ENCODE measurements at regions not wholly inside any gene's neighbourhood (a gene's known extent, or its start where the extent isn't known, plus 50 kb on each side); places are given as distances from the start of the nearest gene placed in this dataset.

GRCh38 chr2:198236338-198236737 lies 431.9 kb downstream of the PLCL1 start:
- TF ChIP-seq CTCF (IDR thresholded peaks at IDR 0.05; ENCODE audit: insufficient read depth, low read length) = no peak
- DNase-seq (ENCODE audit: low read depth) = no peak
- H3K4me3 ChIP-seq (ENCODE audit: low read depth, low read length) = no peak overlapping the region

- no peak for DNase-seq (ENCODE audit: low read depth)
- H3K4me3 ChIP-seq (ENCODE audit: low read depth, low read length) = no peak overlapping the region
- TF ChIP-seq CTCF (IDR thresholded peaks at IDR 0.05; ENCODE audit: insufficient read depth, low read length) = no peak
These were observed 427.9 kb downstream of the PLCL1 start for GRCh38 chr2:198232281-198232680.

GRCh38 chr2:198231562-198231961 lies 427.2 kb downstream of the PLCL1 start:
- H3K4me3 ChIP-seq (ENCODE audit: low read depth, low read length) = no peak overlapping the region
- TF ChIP-seq CTCF (IDR thresholded peaks at IDR 0.05; ENCODE audit: insufficient read depth, low read length) = no peak

GRCh38 chr2:198220763-198221610 lies 416.6 kb downstream of the PLCL1 start:
- TF ChIP-seq CTCF (IDR thresholded peaks at IDR 0.05; ENCODE audit: insufficient read depth, low read length) = no peak
- DNase-seq (ENCODE audit: low read depth) = no peak

More at GRCh38 chr2:198231562-198231961, 427.2 kb downstream of the PLCL1 start:
- DNase-seq (ENCODE audit: low read depth) = no peak

GRCh38 chr2:198219292-198219691 lies 414.9 kb downstream of the PLCL1 start:
- no peak for DNase-seq (ENCODE audit: low read depth)
- no peak for TF ChIP-seq CTCF (IDR thresholded peaks at IDR 0.05; ENCODE audit: insufficient read depth, low read length)
- H3K4me3 ChIP-seq (ENCODE audit: low read depth, low read length) = no peak overlapping the region

More at GRCh38 chr2:198220763-198221610, 416.6 kb downstream of the PLCL1 start:
- no peak overlapping the region for H3K4me3 ChIP-seq (ENCODE audit: low read depth, low read length)

GRCh38 chr2:198214114-198214596 lies 409.8 kb downstream of the PLCL1 start:
- no peak for TF ChIP-seq CTCF (IDR thresholded peaks at IDR 0.05; ENCODE audit: insufficient read depth, low read length)
- peak; percentile 69 for DNase-seq (ENCODE audit: low read depth)
- no peak overlapping the region for H3K4me3 ChIP-seq (ENCODE audit: low read depth, low read length)

Data from fibroblast of the aortic adventitia (primary cell).